GM06990 (cell line): ENCODE measurements at regions not wholly inside any gene's neighbourhood (a gene's known extent, or its start where the extent isn't known, plus 50 kb on each side); places are given as distances from the start of the nearest gene placed in this dataset.
A peak's percentile ranks its signal among the peaks of the same experiment; 100 is the strongest.

Source experiments
- DNase-seq: peaks from one replicate; pipeline ENCODE4 v3.0.0-alpha.2; 2011; ENCODE audit not compliant: insufficient read length; ENCODE audit errors: extremely low read depth
- H3K27me3 ChIP-seq: replicated peaks from 2 replicates; pipeline ENCODE4 v1.6.0; 2011; ENCODE audit warnings: low read length; ENCODE audit not compliant: control insufficient read depth, insufficient read depth
- H3K36me3 ChIP-seq: 2 replicates; pipeline ENCODE4 v1.5.1; 2011; ENCODE audit warnings: low read length; ENCODE audit not compliant: control insufficient read depth, insufficient read depth
- H3K4me3 ChIP-seq: replicated peaks from 2 replicates; pipeline ENCODE4 v1.5.1; 2011; ENCODE audit warnings: low read depth, mild to moderate bottlenecking, control low read depth, low read length
- TF ChIP-seq, protein P1 (sequence below): IDR thresholded peaks from 2 replicates; pipeline ENCODE4 v1.5.1; 2011; ENCODE audit warnings: low read length, control low read depth, mild to moderate bottlenecking, inconsistent platforms; ENCODE audit not compliant: insufficient read depth, poor library complexity, severe bottlenecking

DNA sequence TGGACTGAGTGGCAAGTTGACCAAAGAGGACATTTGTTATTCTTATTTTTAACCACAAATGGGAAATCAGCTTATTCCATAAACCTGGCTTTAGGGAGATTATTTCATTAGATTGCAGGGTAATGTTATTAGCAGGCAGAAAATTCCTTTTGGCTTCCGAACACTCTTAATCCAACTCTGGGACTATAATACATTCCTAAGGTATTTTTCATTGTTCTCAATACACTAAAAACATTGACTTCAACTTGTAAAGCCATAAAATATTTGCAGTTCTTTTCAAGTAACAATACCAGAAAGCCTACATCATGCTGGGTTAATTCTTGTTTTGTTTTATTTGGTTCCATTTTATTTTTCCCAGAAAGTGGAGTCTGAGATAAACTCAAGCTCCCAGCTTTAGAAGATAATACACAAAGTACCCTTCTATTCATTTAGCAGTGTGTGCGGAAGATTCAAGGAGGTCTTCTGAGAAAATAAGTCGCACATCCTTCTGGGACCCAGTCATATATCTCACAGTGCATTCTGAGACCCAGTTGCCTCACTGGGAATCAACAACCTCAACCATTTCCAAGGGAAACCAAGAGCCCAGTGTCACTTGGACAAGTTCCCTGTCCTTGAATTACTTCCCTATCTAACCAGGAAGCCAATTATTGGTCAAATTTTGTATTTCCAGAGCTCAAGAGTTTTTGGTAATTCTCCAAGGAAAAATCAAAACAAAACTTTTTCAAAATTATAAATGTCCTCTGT, 389.6 kb upstream of the DYNLRB2 start:
- H3K4me3 ChIP-seq = no peak overlapping the region
- DNase-seq = no peak
- TF ChIP-seq, protein P1, sequence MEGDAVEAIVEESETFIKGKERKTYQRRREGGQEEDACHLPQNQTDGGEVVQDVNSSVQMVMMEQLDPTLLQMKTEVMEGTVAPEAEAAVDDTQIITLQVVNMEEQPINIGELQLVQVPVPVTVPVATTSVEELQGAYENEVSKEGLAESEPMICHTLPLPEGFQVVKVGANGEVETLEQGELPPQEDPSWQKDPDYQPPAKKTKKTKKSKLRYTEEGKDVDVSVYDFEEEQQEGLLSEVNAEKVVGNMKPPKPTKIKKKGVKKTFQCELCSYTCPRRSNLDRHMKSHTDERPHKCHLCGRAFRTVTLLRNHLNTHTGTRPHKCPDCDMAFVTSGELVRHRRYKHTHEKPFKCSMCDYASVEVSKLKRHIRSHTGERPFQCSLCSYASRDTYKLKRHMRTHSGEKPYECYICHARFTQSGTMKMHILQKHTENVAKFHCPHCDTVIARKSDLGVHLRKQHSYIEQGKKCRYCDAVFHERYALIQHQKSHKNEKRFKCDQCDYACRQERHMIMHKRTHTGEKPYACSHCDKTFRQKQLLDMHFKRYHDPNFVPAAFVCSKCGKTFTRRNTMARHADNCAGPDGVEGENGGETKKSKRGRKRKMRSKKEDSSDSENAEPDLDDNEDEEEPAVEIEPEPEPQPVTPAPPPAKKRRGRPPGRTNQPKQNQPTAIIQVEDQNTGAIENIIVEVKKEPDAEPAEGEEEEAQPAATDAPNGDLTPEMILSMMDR = no peak
- no peaks in the 10 kb centered on the region; the same call in 1 of the 2 replicates for H3K27me3 ChIP-seq
- H3K36me3 ChIP-seq = no peaks in the 10 kb centered on the region

DNA sequence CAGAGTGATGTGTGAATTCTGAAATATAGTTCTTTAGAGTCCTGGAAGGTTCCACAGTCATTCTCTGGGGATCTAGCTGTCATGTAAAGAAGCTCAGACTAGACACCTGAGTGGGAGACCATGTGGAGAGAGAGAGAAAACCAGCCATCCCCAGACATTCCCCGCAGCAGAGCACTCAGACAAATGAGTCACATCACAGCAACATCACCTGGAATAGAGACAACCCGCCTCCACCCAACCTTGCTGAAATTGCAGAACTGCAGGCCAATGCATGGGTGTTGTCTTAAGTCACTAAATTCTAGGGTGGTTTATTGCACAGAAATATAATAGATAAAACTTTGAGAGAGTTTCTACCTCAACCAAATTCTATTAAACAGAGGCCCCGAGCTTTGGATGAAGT, 392.0 kb upstream of the DYNLRB2 start:
- Histone ChIP-seq H3K36me3 (no peaks in the 10 kb centered on the region), H3K27me3 (no peaks in the 10 kb centered on the region), H3K4me3 (no peak overlapping the region)
- TF ChIP-seq, protein P1 = no peak
- no peak for DNase-seq

DNA sequence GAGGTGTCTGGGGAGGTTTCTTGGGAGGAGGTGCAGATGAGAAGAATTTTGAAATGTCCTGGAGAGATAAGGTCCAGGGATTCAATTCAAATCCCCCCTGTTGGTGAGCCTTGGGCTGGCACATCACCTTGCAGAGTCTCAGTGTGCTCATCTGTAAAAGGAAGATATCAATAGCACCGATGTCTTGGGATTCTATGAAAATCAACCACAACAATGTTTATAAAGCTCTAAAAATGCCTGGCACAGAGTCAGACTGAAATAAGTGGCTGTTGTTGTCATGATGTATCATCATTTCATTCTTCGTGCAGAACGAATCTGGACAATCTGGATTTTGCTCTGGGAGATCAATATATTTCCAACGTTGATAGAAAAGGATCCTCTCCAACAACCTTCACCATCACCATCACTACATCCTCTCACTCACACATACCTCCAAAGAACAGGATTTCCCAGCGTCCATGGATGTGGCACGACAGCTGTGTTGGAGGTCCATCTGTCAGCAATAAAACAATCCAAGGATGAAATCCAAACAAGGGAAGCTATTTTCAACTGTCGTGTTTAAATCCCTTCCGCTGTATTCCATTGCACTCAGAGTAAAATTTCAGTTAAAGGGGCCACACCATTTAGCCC, 393.7 kb upstream of the DYNLRB2 start:
- no peaks in the 10 kb centered on the region for H3K36me3 ChIP-seq
- DNase-seq = no peak
- TF ChIP-seq, protein P1 = no peak
- H3K27me3 ChIP-seq = no peaks in the 10 kb centered on the region
- H3K4me3 ChIP-seq = no peak overlapping the region

DNA sequence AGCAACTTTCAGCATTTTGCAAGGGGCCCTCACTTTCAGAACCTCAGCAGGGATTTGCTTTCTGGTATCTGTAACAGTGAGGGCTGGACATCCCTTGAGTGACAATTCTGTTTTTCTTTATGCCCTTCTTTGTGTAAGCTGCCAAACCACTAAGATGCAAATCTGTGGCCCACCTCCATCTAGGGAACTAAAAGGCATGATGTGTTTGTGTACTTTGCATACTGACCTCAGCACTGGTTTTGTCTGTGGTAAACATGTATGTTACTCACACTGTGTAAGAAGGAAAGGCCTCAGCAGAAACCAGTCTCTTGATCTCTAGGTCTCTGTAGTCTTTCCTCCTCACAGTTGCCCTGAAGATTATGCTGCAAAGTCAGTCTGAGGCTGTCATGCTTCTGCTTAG, 396.6 kb upstream of the DYNLRB2 start:
- Histone ChIP-seq H3K36me3 (no peaks in the 10 kb centered on the region), H3K27me3 (no peaks in the 10 kb centered on the region), H3K4me3 (no peak overlapping the region)
- DNase-seq = peak; percentile 47
- TF ChIP-seq, protein P1 = no peak

DNA sequence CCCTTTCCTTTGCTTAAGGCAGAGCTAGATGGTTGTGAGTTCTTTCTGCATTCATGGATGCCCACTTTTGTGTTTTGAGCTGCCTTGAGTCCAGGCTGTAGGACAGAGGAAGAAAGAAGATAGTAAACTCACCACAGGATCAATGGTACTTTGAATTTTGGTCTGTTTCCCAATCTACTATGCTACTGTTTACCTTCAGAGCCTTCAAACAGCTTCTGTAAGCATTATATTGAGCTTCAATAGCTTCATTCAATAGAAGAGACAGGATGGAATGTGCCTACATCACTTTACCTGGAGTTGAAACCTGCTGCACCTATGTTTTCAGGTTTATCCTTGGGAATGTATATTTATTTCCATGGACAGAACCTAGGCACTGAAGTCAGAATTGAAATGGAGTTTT, 397.9 kb upstream of the DYNLRB2 start:
- Histone ChIP-seq H3K4me3 (no peak overlapping the region), H3K27me3 (no peaks in the 10 kb centered on the region), H3K36me3 (no peaks in the 10 kb centered on the region)
- no peak for DNase-seq
- TF ChIP-seq, protein P1 = no peak

DNA sequence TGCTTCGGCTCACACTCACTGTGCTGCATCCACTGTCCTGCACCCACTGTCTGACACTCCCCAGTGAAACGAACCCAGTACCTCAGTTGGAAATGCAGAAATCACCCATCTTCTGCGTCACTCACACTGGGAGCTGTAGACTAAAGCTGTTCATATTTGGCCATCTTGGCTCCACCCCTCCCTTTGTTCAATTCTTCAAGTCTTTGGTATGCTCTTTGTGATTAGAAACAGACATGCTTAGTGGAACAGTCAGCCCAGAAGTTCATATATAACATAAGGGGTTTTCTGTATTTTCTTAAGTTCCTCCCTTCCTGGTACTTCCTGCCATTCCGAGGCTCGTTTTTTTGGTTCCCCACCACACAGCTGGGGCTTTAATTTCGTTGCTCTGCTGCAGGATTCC, 398.5 kb upstream of the DYNLRB2 start:
- DNase-seq = no peak
- Histone ChIP-seq H3K27me3 (no peaks in the 10 kb centered on the region), H3K4me3 (no peak overlapping the region), H3K36me3 (no peaks in the 10 kb centered on the region)
- TF ChIP-seq, protein P1 = no peak
